GM18951 (cell line): ENCODE measurements at regions not wholly inside any gene's neighbourhood (a gene's known extent, or its start where the extent isn't known, plus 50 kb on each side); places are given as distances from the start of the nearest gene placed in this dataset.

Experiments used
- POLR2A ChIP-seq: IDR thresholded peaks from 4 replicates; pipeline ENCODE4 v1.6.1; 2011; ENCODE audit warnings: mild to moderate bottlenecking; ENCODE audit not compliant: insufficient read length, insufficient read depth; ENCODE audit errors: extremely low read depth
- in situ Hi-C: fragments of 300-500 bp; cut with MboI; formaldehyde crosslinking; loops from one replicate; pipeline ENCODE4 v1.12.0; 2022; ENCODE audit warnings: low sequenced_read_pairs, mixed read lengths, inconsistent platforms; ENCODE audit not compliant: unreplicated experiment

DNA sequence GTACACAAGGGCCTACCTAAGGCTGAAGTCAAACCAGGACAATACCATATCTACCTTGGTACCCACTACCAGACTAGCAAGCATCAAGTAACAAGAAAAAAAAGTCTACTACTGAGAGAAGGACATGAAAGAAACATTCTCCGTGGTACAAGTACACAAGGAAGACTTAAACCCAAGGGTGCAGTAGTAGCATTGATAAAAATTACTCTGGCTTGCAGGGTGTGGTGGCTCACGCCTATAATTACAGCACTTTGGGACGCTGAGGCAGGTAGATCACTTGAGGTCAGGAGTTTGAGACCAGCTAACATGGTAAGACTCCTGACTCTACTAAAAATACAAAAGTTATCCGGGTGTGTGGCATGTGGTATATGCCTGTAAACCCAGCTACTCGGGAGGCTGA lies 386.5 kb upstream of the PMFBP1 start:
- in situ Hi-C loops, result no loop called here
- TF ChIP-seq POLR2A, result no peak

DNA sequence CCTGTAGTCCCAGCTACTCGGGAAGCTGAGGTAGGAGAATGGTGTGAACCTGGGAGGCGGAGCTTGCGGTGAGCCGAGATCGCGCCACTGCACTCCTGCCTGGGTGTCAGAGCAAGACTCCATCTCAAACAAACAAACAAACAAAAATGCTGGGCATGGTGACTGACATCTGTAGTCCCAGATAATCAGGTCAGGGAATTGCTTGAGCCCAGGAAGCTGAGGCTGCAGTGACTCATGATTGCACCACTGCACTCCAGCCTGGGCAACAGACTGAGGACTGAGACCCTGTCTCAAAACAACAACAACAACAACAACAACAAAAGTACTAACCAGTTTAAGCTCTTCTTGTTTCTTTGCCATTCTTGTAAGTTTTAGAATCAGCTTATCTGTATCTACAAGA lies 383.0 kb upstream of the PMFBP1 start:
- in situ Hi-C loops, result no loop called here

DNA sequence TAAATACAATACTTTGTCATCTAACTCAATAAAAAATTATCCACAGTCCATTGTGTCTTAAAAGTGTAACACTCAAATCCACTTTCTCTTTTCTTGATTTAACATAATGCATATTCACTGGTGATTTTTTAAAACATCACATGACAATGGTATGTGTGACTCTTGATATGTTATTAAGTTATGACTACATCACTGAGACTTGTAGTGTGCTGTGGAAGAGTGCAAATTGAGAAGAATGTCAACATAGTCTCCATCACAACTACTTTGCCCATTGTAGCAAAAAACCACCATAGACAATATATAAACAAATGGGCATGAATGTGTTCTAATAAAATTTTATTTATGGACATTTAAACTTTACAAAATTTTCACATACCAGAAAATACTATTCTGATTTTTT lies 380.7 kb upstream of the PMFBP1 start:
- in situ Hi-C loops, result no loop called here
- TF ChIP-seq POLR2A, result no peak

More for the DNA sequence above, 383.0 kb upstream of the PMFBP1 start:
- no peak for TF ChIP-seq POLR2A

DNA sequence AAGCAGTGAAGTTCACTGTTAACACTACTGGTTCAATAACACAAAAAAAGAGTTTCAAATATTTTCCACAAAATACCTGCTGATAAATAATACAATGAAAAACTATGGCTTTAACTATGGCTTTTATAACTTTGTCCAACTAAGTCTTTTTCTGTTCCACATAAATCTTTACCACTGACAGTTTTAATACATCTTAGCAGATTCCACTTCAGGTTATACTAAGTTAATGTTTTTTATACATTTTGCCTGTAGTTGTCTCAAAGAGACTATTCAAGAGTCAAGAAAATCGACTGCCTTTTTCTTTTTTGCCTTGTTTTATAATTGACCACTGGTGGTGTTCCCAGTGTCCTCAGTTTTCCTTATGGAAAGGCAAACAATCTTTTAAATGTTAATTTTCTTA lies 379.7 kb upstream of the PMFBP1 start:
- TF ChIP-seq POLR2A, result no peak
- in situ Hi-C loops, result no loop called here

- no peak for TF ChIP-seq POLR2A
- in situ Hi-C loops, result no loop called here
Observed at GRCh38 chr16:72549878-72550277, 377.9 kb upstream of the PMFBP1 start.

- no peak for TF ChIP-seq POLR2A
- in situ Hi-C loops, result no loop called here
Observed at GRCh38 chr16:72542102-72542501, 370.1 kb upstream of the PMFBP1 start.

- TF ChIP-seq POLR2A, result no peak
- in situ Hi-C loops, result no loop called here
Observed at GRCh38 chr16:72537664-72538063, 365.7 kb upstream of the PMFBP1 start.

GRCh38 chr16:72536723-72537435 lies 364.9 kb upstream of the PMFBP1 start:
- in situ Hi-C loops, result no loop called here
- no peak for TF ChIP-seq POLR2A

DNA sequence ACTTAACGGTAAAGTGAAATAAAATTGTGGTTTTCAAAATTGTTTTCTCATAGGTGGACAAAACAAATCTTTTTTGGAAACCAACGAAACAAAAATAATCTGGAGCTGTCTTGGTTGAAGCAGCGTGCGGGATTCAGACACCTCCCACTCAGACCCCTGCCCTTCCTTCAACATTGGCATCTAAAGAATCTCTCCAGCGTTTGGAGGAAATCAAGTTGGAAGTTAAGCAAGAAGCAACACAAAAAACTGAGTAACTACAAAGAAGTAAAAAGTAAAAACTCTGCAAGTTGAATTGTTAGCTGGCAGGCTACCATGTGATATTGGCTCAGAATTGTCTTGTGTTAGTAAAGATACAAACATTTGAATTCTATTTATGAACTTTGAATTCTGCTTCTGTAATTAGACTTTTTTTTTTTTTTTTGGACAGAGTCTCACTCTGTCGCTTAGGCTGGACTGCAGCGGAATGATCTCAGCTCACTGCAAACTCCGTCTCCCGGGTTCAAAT lies 361.0 kb upstream of the PMFBP1 start:
- TF ChIP-seq POLR2A, result no peak

DNA sequence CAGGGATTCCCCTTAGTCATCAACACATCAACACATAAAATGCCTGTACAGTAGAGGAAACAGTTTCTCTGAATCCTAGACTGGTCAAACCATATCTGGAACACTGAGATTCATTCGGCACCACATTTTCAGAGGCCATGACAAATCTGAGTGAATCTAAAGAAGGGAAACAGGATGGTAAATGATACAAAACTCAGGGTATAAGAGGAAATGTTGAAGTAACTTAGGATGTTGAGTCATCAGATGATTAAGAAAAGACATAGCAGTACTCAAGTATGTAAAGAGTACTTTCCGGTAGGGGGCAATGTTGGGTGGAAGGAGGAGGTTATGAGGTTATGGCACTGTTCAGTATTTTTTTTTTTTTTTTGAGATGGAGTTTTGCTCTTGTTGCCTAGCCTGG lies 358.5 kb upstream of the PMFBP1 start:
- no peak for TF ChIP-seq POLR2A
- in situ Hi-C loops, result no loop called here

More for the DNA sequence above, 361.0 kb upstream of the PMFBP1 start:
- in situ Hi-C loops, result no loop called here

GRCh38 chr16:72523087-72523486 lies 351.1 kb upstream of the PMFBP1 start:
- in situ Hi-C loops, result loop anchor here (25.0 kb wide), 1 partner anchor 314 kb away; no protein-coding TSS in a partner anchor

DNA sequence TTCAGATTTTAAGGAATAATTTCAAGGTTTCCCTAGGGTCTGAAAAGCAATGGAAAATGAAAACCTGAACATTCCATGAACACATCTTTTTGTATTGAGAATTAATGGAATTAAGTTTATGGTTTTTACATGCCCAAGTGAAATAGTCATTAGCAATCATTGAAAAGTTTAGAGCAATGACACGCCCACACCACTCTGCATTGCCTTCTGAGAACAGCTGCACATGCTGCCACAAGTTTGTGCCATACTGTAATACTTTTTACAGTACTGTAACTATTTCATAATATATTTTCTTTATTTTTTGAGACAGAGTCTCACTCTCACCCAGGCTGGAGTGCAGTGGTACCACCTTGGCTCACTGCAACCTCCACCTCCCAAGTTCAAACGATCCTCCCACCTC lies 345.2 kb upstream of the PMFBP1 start:
- in situ Hi-C loops, result loop anchor here (25.0 kb wide), 1 partner anchor 320 kb away; no protein-coding TSS in a partner anchor
- no peak for TF ChIP-seq POLR2A

More at GRCh38 chr16:72523087-72523486, 351.1 kb upstream of the PMFBP1 start:
- no peak for TF ChIP-seq POLR2A

- TF ChIP-seq POLR2A, result no peak
- in situ Hi-C loops, result loop anchor here (25.0 kb wide), 1 partner anchor 326 kb away; no protein-coding TSS in a partner anchor
Observed at GRCh38 chr16:72511171-72511570, 339.2 kb upstream of the PMFBP1 start.

- TF ChIP-seq POLR2A, result no peak
- in situ Hi-C loops, result loop anchor here (25.0 kb wide), 1 partner anchor 329 kb away; no protein-coding TSS in a partner anchor
Observed at GRCh38 chr16:72508191-72508590, 336.2 kb upstream of the PMFBP1 start.
